GM20000 (cell line): ENCODE measurements at regions not wholly inside any gene's neighbourhood (a gene's known extent, or its start where the extent isn't known, plus 50 kb on each side); places are given as distances from the start of the nearest gene placed in this dataset.

Experiments
- DNase-seq: peaks from one replicate; pipeline ENCODE4 v3.0.0; 2012; ENCODE audit warnings: low spot score
- CTCF ChIP-seq: IDR thresholded peaks from 2 replicates; pipeline ENCODE4 v1.5.1; 2012; ENCODE audit warnings: mild to moderate bottlenecking, control low read depth; ENCODE audit errors: extremely low read depth, missing control alignments

- DNase-seq: no peak
- no peak for TF ChIP-seq CTCF
Observed at GRCh38 chr6:16060039-16060438, 68.8 kb upstream of the MYLIP start.

GRCh38 chr6:16059496-16059895 is 69.4 kb upstream of the MYLIP start:
- DNase-seq: no peak

GRCh38 chr6:16058929-16059345 is 69.9 kb upstream of the MYLIP start:
- DNase-seq: no peak
- TF ChIP-seq CTCF: no peak

More at GRCh38 chr6:16059496-16059895, 69.4 kb upstream of the MYLIP start:
- no peak for TF ChIP-seq CTCF

GRCh38 chr6:16058201-16058928 is 70.5 kb upstream of the MYLIP start:
- no peak for TF ChIP-seq CTCF

GRCh38 chr6:16057446-16057845 is 71.4 kb upstream of the MYLIP start:
- no peak for TF ChIP-seq CTCF
- DNase-seq: no peak

More at GRCh38 chr6:16058201-16058928, 70.5 kb upstream of the MYLIP start:
- no peak for DNase-seq

- DNase-seq: no peak
- no peak for TF ChIP-seq CTCF
Observed at GRCh38 chr6:16056263-16056870, 72.5 kb upstream of the MYLIP start.

- no peak for DNase-seq
- TF ChIP-seq CTCF: no peak
Observed at GRCh38 chr6:16055852-16056251, 73.0 kb upstream of the MYLIP start.
